ENCODE measurements at regions not wholly inside any gene's neighbourhood (a gene's known extent, or its start where the extent isn't known, plus 50 kb on each side); places are given as distances from the start of the nearest gene placed in this dataset.

- H3K9ac ChIP-seq (ENCODE audit: low read length): no peak overlapping the region
- no peaks in the 10 kb centered on the region for H3K9me3 ChIP-seq (ENCODE audit: insufficient read depth, low read depth, low read length)
- no CpG with 5 or more reads among the region's 1 CpG for WGBS (ENCODE audit: extremely low coverage, insufficient coverage, insufficient read length)
Measured at GRCh38 chr14:51394804-51395203, 154.8 kb downstream of the TMX1 start.

GRCh38 chr14:51395361-51395849 lies 155.4 kb downstream of the TMX1 start:
- Histone ChIP-seq H3K18ac (ENCODE audit: low read length) (peak overlapping the region; percentile 3), H3K4me1 (ENCODE audit: control insufficient read depth in 1 of 2, insufficient read depth in 2 of 2, low read length in 2 of 2) (peaks cover 18 to 24% of the 10 kb centered on the region in 2 experiments), H3K4me2 (ENCODE audit: low read length) (no peak overlapping the region), H3K14ac (ENCODE audit: low read length) (peak overlapping the region; percentile 28), H3K9me3 (ENCODE audit: insufficient read depth, low read depth, low read length) (no peaks in the 10 kb centered on the region), H4K8ac (ENCODE audit: low read depth, low read length) (peak overlapping the region; percentile 33), H3K79me2 (ENCODE audit: control insufficient read depth, insufficient read depth, low read length, poor library complexity) (peaks cover 2% of the 10 kb centered on the region), H3K79me1 (ENCODE audit: low read length) (peaks cover 28% of the 10 kb centered on the region), H2BK120ac (ENCODE audit: insufficient read depth, low read length, poor library complexity) (peak overlapping the region; percentile 27), H2AK5ac (ENCODE audit: low read length) (no peak overlapping the region), H2AFZ (ENCODE audit: insufficient read depth, low read length, poor library complexity) (no peak overlapping the region), H3K4me3 (ENCODE audit: low read depth, low read length) (no peak overlapping the region), H3K23ac (ENCODE audit: low read length) (no peak overlapping the region), H3K27ac (ENCODE audit: low read depth, low read length) (peak overlapping the region; percentile 78), H2BK12ac (ENCODE audit: low read length) (peak overlapping the region; percentile 61), H2BK5ac (ENCODE audit: low read depth, low read length, poor library complexity) (peak overlapping the region; percentile 57), H3K36me3 (ENCODE audit: control insufficient read depth in 1 of 2, insufficient read depth in 2 of 2, low read length in 2 of 2) (no peaks in the 10 kb centered on the region), H3K4ac (ENCODE audit: low read depth, low read length) (peak overlapping the region; percentile 2), H3K9ac (ENCODE audit: low read length) (no peak overlapping the region), H4K12ac (ENCODE audit: low read depth, low read length) (peak overlapping the region; percentile 14), H4K91ac (ENCODE audit: low read depth, low read length) (peak overlapping the region; percentile 76), H3K27me3 (ENCODE audit: insufficient read depth, low read length) (no peaks in the 10 kb centered on the region)
- DNase-seq: peak in 1 of 2 donors; percentile 39
- WGBS (ENCODE audit: extremely low coverage, insufficient coverage, insufficient read length): no CpG with 5 or more reads among the region's 9 CpGs

More at GRCh38 chr14:51394804-51395203, 154.8 kb downstream of the TMX1 start:
- H3K79me2 ChIP-seq (ENCODE audit: control insufficient read depth, insufficient read depth, low read length, poor library complexity): peaks cover 2% of the 10 kb centered on the region
- no peak overlapping the region for H2AFZ ChIP-seq (ENCODE audit: insufficient read depth, low read length, poor library complexity)
- no peak overlapping the region for H3K4me2 ChIP-seq (ENCODE audit: low read length)
- H3K14ac ChIP-seq (ENCODE audit: low read length): peak overlapping the region; percentile 54
- H3K4me3 ChIP-seq (ENCODE audit: low read depth, low read length): no peak overlapping the region
- peak overlapping the region; percentile 82 for H2BK12ac ChIP-seq (ENCODE audit: low read length)
- no peak overlapping the region for H3K18ac ChIP-seq (ENCODE audit: low read length)
- peak overlapping the region; percentile 34 for H3K4ac ChIP-seq (ENCODE audit: low read depth, low read length)
- peaks cover 28% of the 10 kb centered on the region for H3K79me1 ChIP-seq (ENCODE audit: low read length)
- H3K23ac ChIP-seq (ENCODE audit: low read length): no peak overlapping the region
- no peaks in the 10 kb centered on the region for H3K36me3 ChIP-seq (ENCODE audit: control insufficient read depth in 1 of 2, insufficient read depth in 2 of 2, low read length in 2 of 2)
- H4K91ac ChIP-seq (ENCODE audit: low read depth, low read length): peak overlapping the region; percentile 65
- H3K27me3 ChIP-seq (ENCODE audit: insufficient read depth, low read length): no peaks in the 10 kb centered on the region
- peaks cover 18 to 24% of the 10 kb centered on the region in 2 experiments for H3K4me1 ChIP-seq (ENCODE audit: control insufficient read depth in 1 of 2, insufficient read depth in 2 of 2, low read length in 2 of 2)
- H2AK5ac ChIP-seq (ENCODE audit: low read length): peak overlapping the region; percentile 32
- H2BK5ac ChIP-seq (ENCODE audit: low read depth, low read length, poor library complexity): peak overlapping the region; percentile 57
- peak overlapping the region; percentile 78 for H3K27ac ChIP-seq (ENCODE audit: low read depth, low read length)
- peak overlapping the region; percentile 49 for H4K8ac ChIP-seq (ENCODE audit: low read depth, low read length)
- peak overlapping the region; percentile 9 for H2BK120ac ChIP-seq (ENCODE audit: insufficient read depth, low read length, poor library complexity)
- no peak overlapping the region for H4K12ac ChIP-seq (ENCODE audit: low read depth, low read length)
- DNase-seq: peak in 1 of 2 donors; percentile 67

- Histone ChIP-seq H2AK5ac (ENCODE audit: low read length) (peak overlapping the region; percentile 57), H3K27me3 (ENCODE audit: insufficient read depth, low read length) (no peaks in the 10 kb centered on the region), H3K4ac (ENCODE audit: low read depth, low read length) (no peak overlapping the region), H3K14ac (ENCODE audit: low read length) (peak overlapping the region; percentile 12), H3K79me2 (ENCODE audit: control insufficient read depth, insufficient read depth, low read length, poor library complexity) (peaks cover 2% of the 10 kb centered on the region), H3K4me3 (ENCODE audit: low read depth, low read length) (no peak overlapping the region), H2AFZ (ENCODE audit: insufficient read depth, low read length, poor library complexity) (peak overlapping the region; percentile 30), H4K8ac (ENCODE audit: low read depth, low read length) (peak overlapping the region; percentile 81), H3K79me1 (ENCODE audit: low read length) (peaks cover 28% of the 10 kb centered on the region), H3K23ac (ENCODE audit: low read length) (no peak overlapping the region), H3K4me1 (ENCODE audit: control insufficient read depth in 1 of 2, insufficient read depth in 2 of 2, low read length in 2 of 2) (peaks cover 18 to 24% of the 10 kb centered on the region in 2 experiments), H3K9me3 (ENCODE audit: insufficient read depth, low read depth, low read length) (no peaks in the 10 kb centered on the region), H2BK12ac (ENCODE audit: low read length) (peak overlapping the region; percentile 99), H3K18ac (ENCODE audit: low read length) (peak overlapping the region; percentile 49), H4K91ac (ENCODE audit: low read depth, low read length) (peak overlapping the region; percentile 90), H2BK5ac (ENCODE audit: low read depth, low read length, poor library complexity) (peak overlapping the region; percentile 42), H4K12ac (ENCODE audit: low read depth, low read length) (no peak overlapping the region), H3K27ac (ENCODE audit: low read depth, low read length) (peak overlapping the region; percentile 78), H3K36me3 (ENCODE audit: control insufficient read depth in 1 of 2, insufficient read depth in 2 of 2, low read length in 2 of 2) (no peaks in the 10 kb centered on the region), H2BK120ac (ENCODE audit: insufficient read depth, low read length, poor library complexity) (peak overlapping the region; percentile 98), H3K4me2 (ENCODE audit: low read length) (no peak overlapping the region), H3K9ac (ENCODE audit: low read length) (no peak overlapping the region)
- peak; percentile 56 to 77 for DNase-seq
- WGBS (ENCODE audit: extremely low coverage, insufficient coverage, insufficient read length): no CpG with 5 or more reads among the region's 11 CpGs
Measured at GRCh38 chr14:51396222-51396815, 156.3 kb downstream of the TMX1 start.

- no peak for DNase-seq
- Histone ChIP-seq H2BK5ac (ENCODE audit: low read depth, low read length, poor library complexity) (no peak overlapping the region), H3K4ac (ENCODE audit: low read depth, low read length) (no peak overlapping the region), H2BK120ac (ENCODE audit: insufficient read depth, low read length, poor library complexity) (peak overlapping the region; percentile 82), H3K27ac (ENCODE audit: low read depth, low read length) (no peak overlapping the region), H3K36me3 (ENCODE audit: control insufficient read depth in 1 of 2, insufficient read depth in 2 of 2, low read length in 2 of 2) (no peaks in the 10 kb centered on the region), H4K8ac (ENCODE audit: low read depth, low read length) (no peak overlapping the region), H3K9ac (ENCODE audit: low read length) (no peak overlapping the region), H3K4me3 (ENCODE audit: low read depth, low read length) (no peak overlapping the region), H3K79me1 (ENCODE audit: low read length) (peaks cover 24% of the 10 kb centered on the region), H3K27me3 (ENCODE audit: insufficient read depth, low read length) (no peaks in the 10 kb centered on the region), H3K79me2 (ENCODE audit: control insufficient read depth, insufficient read depth, low read length, poor library complexity) (peaks cover 2% of the 10 kb centered on the region), H4K12ac (ENCODE audit: low read depth, low read length) (no peak overlapping the region), H2AFZ (ENCODE audit: insufficient read depth, low read length, poor library complexity) (no peak overlapping the region), H3K4me2 (ENCODE audit: low read length) (no peak overlapping the region), H4K91ac (ENCODE audit: low read depth, low read length) (peak overlapping the region; percentile 45), H2AK5ac (ENCODE audit: low read length) (peak overlapping the region; percentile 3), H2BK12ac (ENCODE audit: low read length) (peak overlapping the region; percentile 11), H3K18ac (ENCODE audit: low read length) (no peak overlapping the region), H3K14ac (ENCODE audit: low read length) (peak overlapping the region; percentile 5), H3K23ac (ENCODE audit: low read length) (no peak overlapping the region), H3K9me3 (ENCODE audit: insufficient read depth, low read depth, low read length) (no peaks in the 10 kb centered on the region), H3K4me1 (ENCODE audit: control insufficient read depth in 1 of 2, insufficient read depth in 2 of 2, low read length in 2 of 2) (peaks cover 18 to 21% of the 10 kb centered on the region in 2 experiments)
- WGBS (ENCODE audit: extremely low coverage, insufficient coverage, insufficient read length): no CpG with 5 or more reads among the region's 4 CpGs
Measured at GRCh38 chr14:51398898-51399297, 158.9 kb downstream of the TMX1 start.

Data from trophoblast cell (in vitro differentiated cells and primary cell).